SK-N-SH (cell line): ENCODE measurements at regions not wholly inside any gene's neighbourhood (a gene's known extent, or its start where the extent isn't known, plus 50 kb on each side); places are given as distances from the start of the nearest gene placed in this dataset.

ENCODE experiments used
- CTCF ChIP-seq: fragments of 200-600 bp; sonication (generic); IDR thresholded peaks from 2 replicates; pipeline ENCODE4 v1.6.1; 2017; ENCODE audit warnings: antibody characterized with exemption, mild to moderate bottlenecking, moderate library complexity
- EZH2phosphoT487 ChIP-seq: fragments of 200-600 bp; sonication (generic); IDR thresholded peaks from 2 replicates; pipeline ENCODE4 v1.6.1; 2017; ENCODE audit warnings: low read depth, mixed run types, mild to moderate bottlenecking, antibody characterized with exemption, moderate library complexity, borderline replicate concordance
- RAD21 ChIP-seq: IDR thresholded peaks from 2 replicates; pipeline ENCODE4 v1.6.1; 2012; ENCODE audit warnings: mild to moderate bottlenecking, low read length
- SMC3 ChIP-seq: IDR thresholded peaks from 2 replicates; pipeline ENCODE4 v1.6.1; 2012; ENCODE audit warnings: low read depth, low read length, improper control_type of control experiment
- YY1 ChIP-seq: IDR thresholded peaks from 2 replicates; pipeline ENCODE4 v1.4.0; 2012; ENCODE audit warnings: low read depth, mild to moderate bottlenecking
- TF ChIP-seq, protein P1 (sequence below): IDR thresholded peaks from 2 replicates; pipeline ENCODE4; 2012
- TF ChIP-seq, protein P2 (sequence below): IDR thresholded peaks from 2 replicates; pipeline ENCODE4 v1.6.1; 2012; ENCODE audit warnings: mild to moderate bottlenecking, low read depth, low read length, moderate library complexity

- TF ChIP-seq, protein P1, sequence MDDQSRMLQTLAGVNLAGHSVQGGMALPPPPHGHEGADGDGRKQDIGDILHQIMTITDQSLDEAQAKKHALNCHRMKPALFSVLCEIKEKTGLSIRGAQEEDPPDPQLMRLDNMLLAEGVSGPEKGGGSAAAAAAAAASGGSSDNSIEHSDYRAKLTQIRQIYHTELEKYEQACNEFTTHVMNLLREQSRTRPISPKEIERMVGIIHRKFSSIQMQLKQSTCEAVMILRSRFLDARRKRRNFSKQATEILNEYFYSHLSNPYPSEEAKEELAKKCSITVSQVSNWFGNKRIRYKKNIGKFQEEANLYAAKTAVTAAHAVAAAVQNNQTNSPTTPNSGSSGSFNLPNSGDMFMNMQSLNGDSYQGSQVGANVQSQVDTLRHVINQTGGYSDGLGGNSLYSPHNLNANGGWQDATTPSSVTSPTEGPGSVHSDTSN = no peak
- TF ChIP-seq CTCF = no peak
- TF ChIP-seq RAD21 = no peak
- no peak for TF ChIP-seq SMC3
- TF ChIP-seq EZH2phosphoT487 = no peak
- TF ChIP-seq, protein P2, sequence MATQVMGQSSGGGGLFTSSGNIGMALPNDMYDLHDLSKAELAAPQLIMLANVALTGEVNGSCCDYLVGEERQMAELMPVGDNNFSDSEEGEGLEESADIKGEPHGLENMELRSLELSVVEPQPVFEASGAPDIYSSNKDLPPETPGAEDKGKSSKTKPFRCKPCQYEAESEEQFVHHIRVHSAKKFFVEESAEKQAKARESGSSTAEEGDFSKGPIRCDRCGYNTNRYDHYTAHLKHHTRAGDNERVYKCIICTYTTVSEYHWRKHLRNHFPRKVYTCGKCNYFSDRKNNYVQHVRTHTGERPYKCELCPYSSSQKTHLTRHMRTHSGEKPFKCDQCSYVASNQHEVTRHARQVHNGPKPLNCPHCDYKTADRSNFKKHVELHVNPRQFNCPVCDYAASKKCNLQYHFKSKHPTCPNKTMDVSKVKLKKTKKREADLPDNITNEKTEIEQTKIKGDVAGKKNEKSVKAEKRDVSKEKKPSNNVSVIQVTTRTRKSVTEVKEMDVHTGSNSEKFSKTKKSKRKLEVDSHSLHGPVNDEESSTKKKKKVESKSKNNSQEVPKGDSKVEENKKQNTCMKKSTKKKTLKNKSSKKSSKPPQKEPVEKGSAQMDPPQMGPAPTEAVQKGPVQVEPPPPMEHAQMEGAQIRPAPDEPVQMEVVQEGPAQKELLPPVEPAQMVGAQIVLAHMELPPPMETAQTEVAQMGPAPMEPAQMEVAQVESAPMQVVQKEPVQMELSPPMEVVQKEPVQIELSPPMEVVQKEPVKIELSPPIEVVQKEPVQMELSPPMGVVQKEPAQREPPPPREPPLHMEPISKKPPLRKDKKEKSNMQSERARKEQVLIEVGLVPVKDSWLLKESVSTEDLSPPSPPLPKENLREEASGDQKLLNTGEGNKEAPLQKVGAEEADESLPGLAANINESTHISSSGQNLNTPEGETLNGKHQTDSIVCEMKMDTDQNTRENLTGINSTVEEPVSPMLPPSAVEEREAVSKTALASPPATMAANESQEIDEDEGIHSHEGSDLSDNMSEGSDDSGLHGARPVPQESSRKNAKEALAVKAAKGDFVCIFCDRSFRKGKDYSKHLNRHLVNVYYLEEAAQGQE = no peak
- no peak for TF ChIP-seq YY1
Measured at GRCh38 chr4:114464726-114465272, 133.8 kb upstream of the UGT8 start.
